PFSK-1 (cell line): ENCODE measurements at regions not wholly inside any gene's neighbourhood (a gene's known extent, or its start where the extent isn't known, plus 50 kb on each side); places are given as distances from the start of the nearest gene placed in this dataset.

Experiments
- FOXP2 ChIP-seq: optimal IDR thresholded peaks from 2 replicates; pipeline ENCODE3; 2011; ENCODE audit warnings: borderline replicate concordance, control low read depth, inconsistent platforms; ENCODE audit not compliant: insufficient read depth; ENCODE audit errors: extremely low read length, extremely low read depth
- POLR2AphosphoS5 ChIP-seq: IDR thresholded peaks from 2 replicates; pipeline ENCODE4 v1.6.1; 2012; ENCODE audit warnings: low read depth, mild to moderate bottlenecking, control low read depth, low read length, moderate library complexity
- SIN3A ChIP-seq: IDR thresholded peaks from 2 replicates; pipeline ENCODE4 v1.6.1; 2012; ENCODE audit warnings: mild to moderate bottlenecking, low read length, moderate library complexity, borderline replicate concordance; ENCODE audit not compliant: insufficient read depth
- TAF1 ChIP-seq: IDR thresholded peaks from 2 replicates; pipeline ENCODE4 v1.6.1; 2012; ENCODE audit warnings: low read length, control low read depth, borderline replicate concordance; ENCODE audit not compliant: insufficient read depth
- TF ChIP-seq, protein P1 (sequence below), 2 experiments: IDR thresholded peaks; 2 replicates each; pipeline versions ENCODE4 v1.6.1 to v1.8.0; 2011 to 2012; ENCODE audit warnings: low read depth in 2 of 2, low read length in 2 of 2, control low read depth in 1 of 2, inconsistent platforms in 1 of 2, mild to moderate bottlenecking in 1 of 2, moderate library complexity in 1 of 2; ENCODE audit not compliant: insufficient read depth in 1 of 2

DNA sequence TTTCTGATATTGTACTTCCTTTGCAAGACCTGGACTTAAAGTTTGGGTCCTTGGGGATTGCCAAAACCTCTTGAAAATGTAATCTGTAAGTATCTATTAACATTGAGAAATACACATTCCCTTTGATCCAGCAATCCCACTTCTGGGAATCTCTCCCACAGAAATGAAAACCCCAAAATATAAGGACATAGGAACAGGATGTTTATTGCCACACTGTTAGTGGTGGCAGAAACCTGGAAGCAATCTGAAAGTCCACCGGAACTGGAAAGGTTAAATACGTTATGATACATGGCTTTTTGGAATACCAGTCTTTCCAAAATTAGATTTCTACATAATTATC, 71.2 kb upstream of the STX18 start:
- TF ChIP-seq POLR2AphosphoS5 (no peak), FOXP2 (no peak), TAF1 (no peak), SIN3A (no peak)
- TF ChIP-seq, protein P1, sequence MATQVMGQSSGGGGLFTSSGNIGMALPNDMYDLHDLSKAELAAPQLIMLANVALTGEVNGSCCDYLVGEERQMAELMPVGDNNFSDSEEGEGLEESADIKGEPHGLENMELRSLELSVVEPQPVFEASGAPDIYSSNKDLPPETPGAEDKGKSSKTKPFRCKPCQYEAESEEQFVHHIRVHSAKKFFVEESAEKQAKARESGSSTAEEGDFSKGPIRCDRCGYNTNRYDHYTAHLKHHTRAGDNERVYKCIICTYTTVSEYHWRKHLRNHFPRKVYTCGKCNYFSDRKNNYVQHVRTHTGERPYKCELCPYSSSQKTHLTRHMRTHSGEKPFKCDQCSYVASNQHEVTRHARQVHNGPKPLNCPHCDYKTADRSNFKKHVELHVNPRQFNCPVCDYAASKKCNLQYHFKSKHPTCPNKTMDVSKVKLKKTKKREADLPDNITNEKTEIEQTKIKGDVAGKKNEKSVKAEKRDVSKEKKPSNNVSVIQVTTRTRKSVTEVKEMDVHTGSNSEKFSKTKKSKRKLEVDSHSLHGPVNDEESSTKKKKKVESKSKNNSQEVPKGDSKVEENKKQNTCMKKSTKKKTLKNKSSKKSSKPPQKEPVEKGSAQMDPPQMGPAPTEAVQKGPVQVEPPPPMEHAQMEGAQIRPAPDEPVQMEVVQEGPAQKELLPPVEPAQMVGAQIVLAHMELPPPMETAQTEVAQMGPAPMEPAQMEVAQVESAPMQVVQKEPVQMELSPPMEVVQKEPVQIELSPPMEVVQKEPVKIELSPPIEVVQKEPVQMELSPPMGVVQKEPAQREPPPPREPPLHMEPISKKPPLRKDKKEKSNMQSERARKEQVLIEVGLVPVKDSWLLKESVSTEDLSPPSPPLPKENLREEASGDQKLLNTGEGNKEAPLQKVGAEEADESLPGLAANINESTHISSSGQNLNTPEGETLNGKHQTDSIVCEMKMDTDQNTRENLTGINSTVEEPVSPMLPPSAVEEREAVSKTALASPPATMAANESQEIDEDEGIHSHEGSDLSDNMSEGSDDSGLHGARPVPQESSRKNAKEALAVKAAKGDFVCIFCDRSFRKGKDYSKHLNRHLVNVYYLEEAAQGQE (IDR thresholded peaks at IDR 0.05; ENCODE audit: insufficient read depth in 1 of 2, low read depth in 2 of 2, low read length in 2 of 2), result no peak

DNA sequence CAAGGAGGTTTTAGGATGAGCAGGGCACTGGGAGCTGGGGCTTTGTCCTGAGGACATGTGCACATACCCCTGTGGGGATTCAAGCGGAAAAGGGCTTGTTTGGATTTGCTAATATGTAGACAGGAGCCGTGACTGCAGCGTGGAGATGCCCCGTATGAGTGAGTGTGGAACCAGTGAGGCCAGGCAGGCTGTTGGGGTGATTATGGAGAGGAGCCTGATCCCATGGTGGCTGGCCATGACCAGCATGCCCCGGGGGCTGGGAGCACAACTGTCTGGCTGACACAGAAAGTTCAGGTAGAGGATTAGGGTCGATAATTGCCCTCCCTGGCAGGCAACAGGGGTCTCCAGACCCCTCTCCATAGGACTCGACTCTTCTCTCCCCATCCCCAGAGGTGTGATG, 68.8 kb upstream of the STX18 start:
- TF ChIP-seq POLR2AphosphoS5 (no peak), TAF1 (no peak), FOXP2 (no peak), SIN3A (no peak)
- TF ChIP-seq, protein P1 (IDR thresholded peaks at IDR 0.05; ENCODE audit: insufficient read depth in 1 of 2, low read depth in 2 of 2, low read length in 2 of 2), result no peak

DNA sequence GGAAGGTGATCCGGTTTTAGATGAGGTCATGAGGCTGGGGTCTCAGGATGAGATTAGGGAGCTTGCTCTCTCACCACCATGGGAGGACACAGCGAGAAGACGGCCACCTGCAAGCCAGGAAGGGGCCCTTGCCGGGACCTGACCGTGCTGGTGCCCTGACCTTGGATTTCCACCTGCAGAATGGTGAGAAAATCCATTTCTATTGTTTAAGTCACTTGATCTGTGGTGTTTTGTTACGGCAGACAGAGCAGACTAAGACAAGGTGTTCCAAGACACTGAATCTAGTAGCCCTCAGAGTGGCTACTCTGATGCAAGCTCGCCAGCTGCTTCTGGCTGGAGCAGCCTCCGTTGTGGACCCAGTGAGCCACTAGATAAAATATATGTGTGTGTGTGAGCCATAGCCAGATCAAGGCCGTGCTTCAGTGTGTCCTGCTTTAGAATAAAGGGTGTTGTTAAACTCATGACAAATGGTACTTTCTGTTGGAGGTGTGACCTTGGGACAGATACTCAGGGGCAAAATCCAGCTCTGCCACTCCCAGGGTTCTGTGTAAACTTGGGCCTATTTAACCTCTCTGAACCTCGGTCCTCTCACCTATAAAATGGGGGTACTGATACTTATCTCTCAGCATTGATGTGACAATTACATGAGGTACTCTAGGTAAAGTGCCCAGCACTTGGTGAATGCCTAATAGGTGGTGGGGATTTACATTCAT, 67.9 kb upstream of the STX18 start:
- TF ChIP-seq POLR2AphosphoS5 (no peak), SIN3A (no peak), FOXP2 (no peak), TAF1 (no peak)
- TF ChIP-seq, protein P1 (IDR thresholded peaks at IDR 0.05; ENCODE audit: insufficient read depth in 1 of 2, low read depth in 2 of 2, low read length in 2 of 2), result no peak

- TF ChIP-seq SIN3A, result no peak
- TF ChIP-seq, protein P1 (IDR thresholded peaks at IDR 0.05; ENCODE audit: insufficient read depth in 1 of 2, low read depth in 2 of 2, low read length in 2 of 2), result no peak
- no peak for TF ChIP-seq TAF1
- TF ChIP-seq FOXP2, result no peak
- no peak for TF ChIP-seq POLR2AphosphoS5
These were observed 66.3 kb upstream of the STX18 start for GRCh38 chr4:4608214-4608537.
